ENCODE measurements at regions not wholly inside any gene's neighbourhood (a gene's known extent, or its start where the extent isn't known, plus 50 kb on each side); places are given as distances from the start of the nearest gene placed in this dataset.

DNA sequence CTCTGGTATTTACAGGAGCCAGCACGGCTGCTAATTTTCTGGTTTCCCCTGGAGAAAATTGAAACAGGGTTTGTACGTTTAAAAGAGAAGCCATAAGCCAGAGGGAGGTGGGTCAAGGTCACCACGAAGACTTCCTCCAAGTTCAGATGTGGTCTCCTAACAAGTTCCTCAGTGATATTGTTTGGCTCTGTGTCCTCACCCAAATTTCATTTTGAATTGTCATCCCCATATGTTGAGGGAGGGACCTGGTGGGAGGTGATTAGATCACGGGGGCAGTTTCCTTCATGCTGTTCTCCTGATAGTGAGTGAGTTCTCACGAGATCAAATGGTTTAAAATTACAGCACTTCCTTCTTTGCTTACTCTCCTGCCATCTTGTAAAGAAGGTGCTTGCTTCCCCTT lies 295.4 kb upstream of the DAB1 start:
- TF ChIP-seq JUND (IDR thresholded peaks at IDR 0.05; ENCODE audit: low read depth), result no peak
- DNase-seq (ENCODE audit: low read depth in 1 of 2, low spot score in 1 of 2), result no peak
- in situ Hi-C loops (cut with HindIII; ENCODE audit: low pct_unique_long_range_greater_than_20kb, low sequenced_read_pairs), result no loop called here

DNA sequence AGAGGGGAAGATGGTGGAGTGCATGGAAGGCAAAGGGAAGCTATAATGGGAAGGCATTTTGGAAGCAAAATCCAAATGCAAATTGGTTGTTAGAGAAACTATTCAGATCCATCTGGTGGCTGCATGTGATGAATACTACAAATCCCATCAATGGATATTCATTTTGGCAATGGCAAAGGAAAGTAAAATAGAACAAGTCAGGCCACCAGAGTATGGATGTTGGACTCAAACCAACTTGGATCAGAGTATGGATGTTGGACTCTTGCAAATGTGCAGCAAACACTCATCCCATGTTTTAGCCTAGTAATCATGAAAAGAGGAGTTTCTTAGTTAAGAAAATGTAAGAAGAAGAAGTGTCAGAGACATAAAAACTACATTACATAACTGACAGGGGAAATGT lies 289.6 kb upstream of the DAB1 start:
- in situ Hi-C loops (cut with HindIII; ENCODE audit: low pct_unique_long_range_greater_than_20kb, low sequenced_read_pairs), result no loop called here
- no peak for TF ChIP-seq JUND (IDR thresholded peaks at IDR 0.05; ENCODE audit: low read depth)
- DNase-seq (ENCODE audit: low read depth in 1 of 2, low spot score in 1 of 2), result no peak

- in situ Hi-C loops (cut with HindIII; ENCODE audit: low pct_unique_long_range_greater_than_20kb, low sequenced_read_pairs), result no loop called here
- TF ChIP-seq JUND (IDR thresholded peaks at IDR 0.05; ENCODE audit: low read depth), result no peak
- no peak for DNase-seq (ENCODE audit: low read depth in 1 of 2, low spot score in 1 of 2)
Measured at GRCh38 chr1:57712846-57713245, 289.0 kb upstream of the DAB1 start.

DNA sequence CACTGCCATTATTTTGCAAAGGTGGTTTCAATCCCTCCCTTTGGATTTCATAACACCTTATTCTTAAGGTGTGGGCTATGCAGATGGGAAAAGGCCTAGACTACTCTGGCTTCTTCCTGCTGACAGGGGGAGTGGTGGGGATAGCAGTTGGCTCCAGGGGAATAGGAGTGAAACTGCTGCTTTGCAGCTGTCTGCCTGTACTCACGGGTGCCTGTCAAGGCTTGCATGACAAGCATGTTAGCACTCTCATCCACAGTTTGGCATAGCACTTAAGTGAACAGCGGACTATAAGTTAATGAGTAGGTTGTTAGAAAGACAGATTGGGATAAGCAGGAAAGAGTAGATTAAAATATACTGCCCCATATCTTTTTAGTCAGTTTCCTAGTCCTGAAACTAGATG lies 287.5 kb upstream of the DAB1 start:
- no peak for TF ChIP-seq JUND (IDR thresholded peaks at IDR 0.05; ENCODE audit: low read depth)
- in situ Hi-C loops (cut with HindIII; ENCODE audit: low pct_unique_long_range_greater_than_20kb, low sequenced_read_pairs), result no loop called here
- DNase-seq (ENCODE audit: low read depth in 1 of 2, low spot score in 1 of 2), result no peak

DNA sequence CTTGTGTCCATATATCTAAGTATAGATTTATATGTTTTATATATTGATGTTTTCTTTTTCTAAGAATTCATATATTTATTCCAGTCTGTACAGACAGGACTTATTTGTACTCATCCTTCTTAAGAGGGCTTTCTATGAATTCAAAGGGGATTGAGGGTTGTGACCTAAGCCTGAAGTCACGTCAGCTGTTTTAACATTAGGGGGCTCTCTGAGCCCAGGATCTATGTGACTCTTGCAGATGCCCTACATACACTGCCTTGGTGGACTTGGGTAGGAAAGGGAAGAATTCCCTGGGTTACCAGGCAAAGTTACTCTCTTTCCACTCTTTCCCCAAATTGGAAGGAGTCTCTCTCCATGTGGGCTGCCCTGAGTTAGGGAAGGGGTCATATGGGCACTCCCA lies 283.8 kb upstream of the DAB1 start:
- in situ Hi-C loops (cut with HindIII; ENCODE audit: low pct_unique_long_range_greater_than_20kb, low sequenced_read_pairs), result no loop called here
- DNase-seq (ENCODE audit: low read depth in 1 of 2, low spot score in 1 of 2), result no peak
- no peak for TF ChIP-seq JUND (IDR thresholded peaks at IDR 0.05; ENCODE audit: low read depth)

- DNase-seq (ENCODE audit: low read depth in 1 of 2, low spot score in 1 of 2), result no peak
Measured at GRCh38 chr1:57704811-57705210, 281.0 kb upstream of the DAB1 start.

GRCh38 chr1:57704231-57704630 lies 280.4 kb upstream of the DAB1 start:
- DNase-seq (ENCODE audit: low read depth in 1 of 2, low spot score in 1 of 2), result no peak
- in situ Hi-C loops (cut with HindIII; ENCODE audit: low pct_unique_long_range_greater_than_20kb, low sequenced_read_pairs), result no loop called here
- TF ChIP-seq JUND (IDR thresholded peaks at IDR 0.05; ENCODE audit: low read depth), result no peak

More at GRCh38 chr1:57704811-57705210, 281.0 kb upstream of the DAB1 start:
- in situ Hi-C loops (cut with HindIII; ENCODE audit: low pct_unique_long_range_greater_than_20kb, low sequenced_read_pairs), result no loop called here
- TF ChIP-seq JUND (IDR thresholded peaks at IDR 0.05; ENCODE audit: low read depth), result no peak

GRCh38 chr1:57696904-57697303 lies 273.0 kb upstream of the DAB1 start:
- in situ Hi-C loops (cut with HindIII; ENCODE audit: low pct_unique_long_range_greater_than_20kb, low sequenced_read_pairs), result no loop called here
- TF ChIP-seq JUND (IDR thresholded peaks at IDR 0.05; ENCODE audit: low read depth), result no peak
- no peak for DNase-seq (ENCODE audit: low read depth in 1 of 2, low spot score in 1 of 2)

GRCh38 chr1:57696043-57696442 lies 272.2 kb upstream of the DAB1 start:
- in situ Hi-C loops (cut with HindIII; ENCODE audit: low pct_unique_long_range_greater_than_20kb, low sequenced_read_pairs), result no loop called here

DNA sequence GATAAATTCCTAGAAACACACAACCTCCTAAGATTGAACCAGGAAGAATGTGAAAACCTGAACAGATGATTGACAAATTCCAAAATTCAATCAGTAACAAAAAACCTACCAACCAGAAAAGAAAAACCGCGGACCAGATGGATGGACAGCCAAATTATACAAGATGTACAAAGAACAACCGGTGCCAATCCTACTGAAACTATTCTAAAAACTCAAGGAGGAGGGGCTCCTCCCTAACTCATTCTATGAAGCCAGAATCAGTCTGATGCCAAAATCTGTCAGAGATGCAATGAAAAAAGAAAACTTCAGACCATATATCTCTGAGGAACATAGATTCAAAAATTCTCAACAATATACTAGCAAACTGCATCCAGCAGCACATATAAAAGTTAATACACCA lies 262.4 kb upstream of the DAB1 start:
- TF ChIP-seq JUND (IDR thresholded peaks at IDR 0.05; ENCODE audit: low read depth), result no peak
- no peak for DNase-seq (ENCODE audit: low read depth in 1 of 2, low spot score in 1 of 2)
- in situ Hi-C loops (cut with HindIII; ENCODE audit: low pct_unique_long_range_greater_than_20kb, low sequenced_read_pairs), result no loop called here

More at GRCh38 chr1:57696043-57696442, 272.2 kb upstream of the DAB1 start:
- DNase-seq (ENCODE audit: low read depth in 1 of 2, low spot score in 1 of 2), result no peak
- no peak for TF ChIP-seq JUND (IDR thresholded peaks at IDR 0.05; ENCODE audit: low read depth)

DNA sequence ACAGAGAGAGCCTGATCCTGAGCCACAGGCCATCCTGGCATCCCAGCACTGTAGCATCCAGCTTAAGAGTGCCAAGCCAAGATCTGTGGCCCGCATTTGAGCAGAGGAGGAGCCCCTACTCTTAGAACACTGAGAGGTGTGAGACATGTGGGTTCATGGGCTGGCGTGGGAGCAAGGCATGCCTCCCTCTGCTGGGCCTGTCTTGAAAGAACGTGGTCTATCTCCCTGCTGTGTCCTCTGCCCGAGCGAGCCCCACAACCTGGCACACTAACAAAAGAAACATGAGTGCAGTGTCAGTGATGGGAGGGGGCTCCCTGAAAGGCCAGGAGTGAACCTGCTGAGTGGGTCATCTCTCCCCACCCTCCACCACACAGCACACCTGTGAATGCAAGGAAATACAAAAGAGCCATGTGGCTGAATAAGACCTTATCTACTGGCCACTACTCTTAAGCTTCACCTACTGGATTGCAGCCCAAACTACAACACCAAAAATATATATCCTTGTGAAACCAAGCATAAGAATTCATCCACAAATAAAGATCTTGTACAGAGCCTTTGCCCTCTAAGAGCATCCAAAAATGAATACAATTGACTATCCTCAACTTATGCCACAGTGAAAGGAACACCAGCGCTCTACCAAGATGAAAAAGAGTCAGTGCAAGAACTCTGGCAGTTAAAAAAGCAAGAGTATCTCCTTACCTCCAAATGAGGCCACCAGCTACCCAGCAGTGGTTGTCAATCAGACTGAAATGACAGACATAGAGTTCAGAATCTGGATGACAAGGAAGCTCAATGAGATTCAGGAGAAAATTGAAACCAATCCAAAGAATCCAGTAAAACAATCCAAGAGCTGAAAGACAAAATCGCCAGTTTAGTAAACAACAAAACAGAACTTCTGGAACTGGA lies 259.4 kb upstream of the DAB1 start:
- DNase-seq (ENCODE audit: low read depth in 1 of 2, low spot score in 1 of 2), result no peak
- in situ Hi-C loops (cut with HindIII; ENCODE audit: low pct_unique_long_range_greater_than_20kb, low sequenced_read_pairs), result no loop called here
- no peak for TF ChIP-seq JUND (IDR thresholded peaks at IDR 0.05; ENCODE audit: low read depth)

DNA sequence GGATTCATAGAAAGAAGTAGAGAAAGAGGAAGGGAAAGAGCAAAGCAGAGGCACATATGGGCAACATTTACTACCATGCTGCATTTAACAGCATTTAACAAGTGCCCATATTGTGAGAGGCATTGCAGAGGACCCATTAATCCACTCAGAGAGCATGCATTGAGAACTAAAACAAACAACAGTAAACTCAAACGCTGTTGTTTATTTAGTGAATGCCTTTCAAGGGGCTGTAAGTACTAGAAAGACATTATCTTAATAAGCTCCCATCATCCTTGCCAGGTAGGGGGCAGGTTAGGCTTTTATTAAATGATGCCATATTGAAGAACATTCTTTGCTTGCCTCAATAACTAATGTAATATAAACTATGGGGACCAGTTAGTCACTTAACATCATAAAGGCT lies 254.3 kb upstream of the DAB1 start:
- TF ChIP-seq JUND (IDR thresholded peaks at IDR 0.05; ENCODE audit: low read depth), result no peak
- DNase-seq (ENCODE audit: low read depth in 1 of 2, low spot score in 1 of 2), result no peak
- in situ Hi-C loops (cut with HindIII; ENCODE audit: low pct_unique_long_range_greater_than_20kb, low sequenced_read_pairs), result no loop called here

- in situ Hi-C loops (cut with HindIII; ENCODE audit: low pct_unique_long_range_greater_than_20kb, low sequenced_read_pairs), result no loop called here
- no peak for DNase-seq (ENCODE audit: low read depth in 1 of 2, low spot score in 1 of 2)
- TF ChIP-seq JUND (IDR thresholded peaks at IDR 0.05; ENCODE audit: low read depth), result no peak
Measured at GRCh38 chr1:57675776-57676175, 251.9 kb upstream of the DAB1 start.

GRCh38 chr1:57674801-57675200 lies 250.9 kb upstream of the DAB1 start:
- in situ Hi-C loops (cut with HindIII; ENCODE audit: low pct_unique_long_range_greater_than_20kb, low sequenced_read_pairs), result no loop called here
- no peak for TF ChIP-seq JUND (IDR thresholded peaks at IDR 0.05; ENCODE audit: low read depth)
- DNase-seq (ENCODE audit: low read depth in 1 of 2, low spot score in 1 of 2), result no peak
